ENCODE measurements at regions not wholly inside any gene's neighbourhood (a gene's known extent, or its start where the extent isn't known, plus 50 kb on each side); places are given as distances from the start of the nearest gene placed in this dataset.
A peak's percentile ranks its signal among the peaks of the same experiment; 100 is the strongest.
"Not testable (repeated sequence)": the region's sequence is repeated elsewhere in the genome, so short reads cannot be mapped to it uniquely, and the experiment has no call there.

DNA sequence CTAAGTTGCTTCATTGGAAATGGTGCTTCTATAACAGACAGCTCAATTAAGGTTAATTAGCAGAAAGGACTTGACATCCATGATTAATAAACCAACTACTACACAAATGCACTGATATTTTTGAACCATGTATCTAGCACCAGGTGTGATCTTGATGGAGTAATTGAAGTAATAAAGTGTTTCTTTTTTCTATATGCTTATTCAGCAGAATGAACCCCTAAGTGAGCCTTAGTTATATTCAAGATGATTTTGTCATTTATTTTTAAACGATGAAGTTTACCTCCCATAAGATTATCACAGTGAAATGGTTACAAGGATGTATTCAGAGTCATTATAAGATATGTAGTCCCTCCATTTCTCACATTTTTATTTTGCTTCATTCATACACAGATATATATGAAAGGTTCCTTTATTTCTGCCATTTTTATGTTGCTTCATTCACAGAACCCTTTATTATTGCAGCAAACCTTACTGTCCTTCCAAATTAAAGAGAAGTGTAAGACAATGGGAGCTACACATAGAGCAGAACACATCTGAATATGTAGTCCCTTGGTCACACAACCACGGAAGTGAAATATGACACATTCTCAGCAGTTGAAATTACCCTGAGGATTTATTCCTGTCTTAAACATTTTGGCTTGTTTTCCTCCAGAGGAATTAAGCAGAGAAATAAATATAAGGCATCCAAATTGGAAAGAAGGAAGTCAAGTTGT is 295.0 kb downstream of the RAP2B start:
- Mint-ChIP-seq H3K9me3 (no peaks in the 10 kb centered on the region), H3K27ac (no peak overlapping the region), H3K36me3 (no peaks in the 10 kb centered on the region), H3K27me3 (ENCODE audit: low read depth in 3 of 3) (peaks cover 0 to 7% (median 5%) of the 10 kb centered on the region in 3 donors), H3K4me1 (peaks cover 0 to 6% of the 10 kb centered on the region in 2 donors), H3K4me3 (no peak overlapping the region)
- DNase-seq: no peak

DNA sequence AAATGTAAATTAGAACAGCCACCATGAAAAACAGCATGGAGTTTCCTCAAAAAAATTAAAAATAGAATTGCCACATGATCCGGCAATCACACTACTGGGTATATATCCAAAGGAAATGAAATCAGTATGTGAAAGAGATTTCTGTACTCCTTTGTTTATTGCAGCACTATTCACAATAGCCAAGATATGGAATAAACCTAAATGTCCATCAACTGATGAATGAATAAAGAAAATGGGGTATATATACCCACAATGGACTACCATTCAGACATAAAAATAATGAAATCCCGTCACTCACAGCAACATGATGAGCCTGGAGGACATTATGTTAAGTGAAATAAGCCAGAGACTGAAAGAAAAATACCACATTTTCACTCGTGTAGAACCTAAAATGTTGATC is 296.9 kb downstream of the RAP2B start:
- no peaks in the 10 kb centered on the region for H3K36me3 Mint-ChIP-seq
- H3K4me3 Mint-ChIP-seq: no peak overlapping the region
- H3K9me3 Mint-ChIP-seq: no peaks in the 10 kb centered on the region
- H3K4me1 Mint-ChIP-seq: peaks cover 11 to 18% of the 10 kb centered on the region in 2 donors
- no peak overlapping the region for H3K27ac Mint-ChIP-seq
- DNase-seq: no peak
- peaks cover 0 to 9% (median 5%) of the 10 kb centered on the region in 3 donors for H3K27me3 Mint-ChIP-seq (ENCODE audit: low read depth in 3 of 3)

DNA sequence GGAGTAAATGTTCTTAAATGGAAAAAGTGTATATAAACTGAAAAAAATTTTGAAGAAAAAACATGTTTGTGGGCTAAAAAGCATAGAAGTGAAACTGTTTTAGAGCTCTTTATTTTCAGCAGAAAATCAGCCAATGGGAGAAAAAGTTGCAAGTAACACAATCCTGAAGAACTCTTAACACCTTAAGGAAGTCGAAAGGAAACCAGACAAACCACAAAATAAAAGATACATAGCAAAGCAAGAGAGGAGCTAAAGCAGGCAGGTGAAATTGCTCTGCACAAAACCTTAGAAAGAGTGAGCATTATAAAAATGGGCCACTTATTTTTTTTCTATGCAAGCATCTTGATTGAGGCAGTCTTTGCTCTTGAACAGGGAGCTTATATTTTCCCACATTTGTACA is 300.5 kb downstream of the RAP2B start:
- H3K36me3 Mint-ChIP-seq: no peaks in the 10 kb centered on the region
- peaks cover 0 to 5% (median 2%) of the 10 kb centered on the region in 3 donors for H3K27me3 Mint-ChIP-seq (ENCODE audit: low read depth in 3 of 3)
- H3K9me3 Mint-ChIP-seq: no peaks in the 10 kb centered on the region
- peak in 2 of 3 donors; percentile 5 to 12 for DNase-seq
- H3K4me3 Mint-ChIP-seq: peak overlapping the region in 2 of 5 donors; percentile 5 to 15
- H3K4me1 Mint-ChIP-seq: peaks cover 12 to 18% of the 10 kb centered on the region in 2 donors
- peak overlapping the region in 1 of 6 donors; percentile 12 for H3K27ac Mint-ChIP-seq

DNA sequence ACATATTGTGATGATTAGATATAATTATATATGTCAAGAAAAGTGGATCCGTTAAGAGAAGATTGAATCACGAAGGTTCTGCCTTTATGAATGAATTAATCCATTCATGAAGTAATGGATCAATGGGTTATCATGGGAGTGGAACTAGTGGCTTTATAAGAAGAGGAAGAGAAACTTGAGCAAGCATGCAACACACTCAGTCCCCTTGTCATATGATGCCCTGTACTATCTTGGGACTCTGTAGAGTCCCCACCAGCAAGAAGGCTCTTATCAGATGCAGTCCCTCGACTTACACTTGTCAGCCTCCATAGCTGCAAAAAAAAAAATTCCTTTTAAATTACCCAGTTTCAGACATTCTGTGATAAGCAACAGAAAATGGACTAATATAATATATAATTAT is 301.9 kb downstream of the RAP2B start:
- Mint-ChIP-seq H3K27ac (peak overlapping the region in 1 of 6 donors; percentile 36), H3K27me3 (ENCODE audit: low read depth in 3 of 3) (peaks cover 0 to 2% (median 1%) of the 10 kb centered on the region in 3 donors), H3K9me3 (no peaks in the 10 kb centered on the region), H3K4me1 (peaks cover 12 to 18% of the 10 kb centered on the region in 2 donors), H3K4me3 (no peak overlapping the region), H3K36me3 (no peaks in the 10 kb centered on the region)
- DNase-seq: no peak

DNA sequence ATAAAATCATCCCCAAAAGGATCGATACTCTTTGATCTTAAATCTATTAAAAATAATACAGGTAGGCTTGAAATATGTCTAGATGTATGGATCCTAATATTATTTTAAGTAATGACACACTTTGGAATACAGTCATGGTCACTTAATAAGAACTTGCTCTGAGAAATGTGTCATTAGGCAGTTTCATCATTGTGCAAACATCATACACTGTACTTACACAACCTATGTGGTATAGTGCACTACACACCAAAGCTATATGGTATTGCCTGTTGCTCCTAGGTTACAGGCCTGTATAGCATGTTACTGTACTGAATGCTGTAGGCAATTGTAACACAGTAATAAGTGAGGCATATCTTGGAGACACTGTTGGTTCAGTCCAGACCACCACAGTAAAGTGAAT is 307.1 kb downstream of the RAP2B start:
- H3K4me1 Mint-ChIP-seq: peaks cover 0 to 2% of the 10 kb centered on the region in 2 donors
- peaks cover 0 to 2% (median 0%) of the 10 kb centered on the region in 3 donors for H3K27me3 Mint-ChIP-seq (ENCODE audit: low read depth in 3 of 3)
- no peaks in the 10 kb centered on the region for H3K9me3 Mint-ChIP-seq
- H3K27ac Mint-ChIP-seq: no peak overlapping the region
- no peak overlapping the region for H3K4me3 Mint-ChIP-seq
- H3K36me3 Mint-ChIP-seq: no peaks in the 10 kb centered on the region
- no peak for DNase-seq

DNA sequence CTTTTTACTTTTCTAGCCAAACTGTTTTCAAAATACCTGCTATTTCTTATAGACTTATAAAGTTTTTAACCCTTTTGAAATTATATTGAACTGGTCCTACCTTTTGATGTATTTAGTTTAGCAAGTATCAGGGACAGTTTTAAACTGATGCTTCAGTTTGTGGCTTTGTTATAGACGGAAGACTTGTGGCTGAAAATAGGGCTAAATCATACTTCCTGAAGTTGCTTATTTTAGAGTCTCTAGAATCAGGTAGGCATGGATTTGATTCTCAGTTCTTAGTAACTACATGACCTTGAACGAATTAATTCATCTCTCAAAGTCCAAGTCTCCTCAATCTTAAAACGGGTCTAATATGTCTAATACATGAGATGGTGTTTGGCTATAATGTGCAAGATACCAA is 322.8 kb downstream of the RAP2B start:
- DNase-seq: no peak
- no peak overlapping the region for H3K4me3 Mint-ChIP-seq
- peaks cover 11 to 12% of the 10 kb centered on the region in 2 donors for H3K4me1 Mint-ChIP-seq
- no peak overlapping the region for H3K27ac Mint-ChIP-seq
- H3K36me3 Mint-ChIP-seq: peaks cover 0 to 5% (median 0%) of the 10 kb centered on the region in 3 donors
- H3K9me3 Mint-ChIP-seq: no peaks in the 10 kb centered on the region
- peaks cover 0 to 6% (median 0%) of the 10 kb centered on the region in 3 donors for H3K27me3 Mint-ChIP-seq (ENCODE audit: low read depth in 3 of 3)

DNA sequence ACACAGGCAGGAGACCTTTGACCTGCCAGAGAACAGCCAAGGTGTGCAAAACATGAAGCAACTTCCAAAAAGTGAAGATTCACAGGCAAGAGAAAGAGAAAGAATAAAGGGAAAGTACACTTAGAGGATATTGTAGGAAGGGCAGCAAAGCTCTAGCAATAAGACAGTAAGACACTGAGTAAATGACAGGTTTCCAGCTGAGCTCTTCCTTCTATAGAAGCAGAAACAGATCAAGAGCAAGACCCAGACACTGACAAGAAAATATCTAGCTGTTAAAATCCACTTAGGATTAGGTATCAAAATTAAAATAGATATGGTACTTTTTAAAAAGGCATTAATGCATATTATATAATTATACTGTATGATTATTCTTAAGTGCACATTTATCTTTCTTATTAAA is 333.4 kb downstream of the RAP2B start:
- H3K36me3 Mint-ChIP-seq: no peaks in the 10 kb centered on the region
- no peak overlapping the region for H3K4me3 Mint-ChIP-seq
- peaks cover 0 to 4% (median 1%) of the 10 kb centered on the region in 3 donors for H3K27me3 Mint-ChIP-seq (ENCODE audit: low read depth in 3 of 3)
- H3K9me3 Mint-ChIP-seq: no peaks in the 10 kb centered on the region
- DNase-seq: no peak
- peak overlapping the region in 1 of 6 donors; percentile 47 for H3K27ac Mint-ChIP-seq
- H3K4me1 Mint-ChIP-seq: peaks cover 9 to 11% of the 10 kb centered on the region in 2 donors

DNA sequence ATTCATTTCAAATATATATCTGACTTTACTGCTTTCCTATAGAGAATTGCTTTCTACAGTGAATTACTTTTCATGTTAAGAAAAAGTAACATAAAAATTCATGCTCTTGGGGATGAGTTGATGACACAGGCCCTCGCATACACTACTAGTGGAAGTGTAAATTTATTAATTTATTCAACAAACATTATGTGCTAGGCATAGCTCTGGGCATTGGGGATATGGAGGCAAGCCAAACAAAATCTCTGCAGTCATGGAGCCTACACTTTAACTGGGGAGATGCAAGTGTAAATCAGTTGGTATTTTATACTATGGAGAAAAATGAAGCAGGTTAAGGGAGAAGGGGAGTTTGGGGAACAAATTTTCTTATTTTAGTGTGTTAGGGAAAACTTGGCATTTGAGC is 340.7 kb downstream of the RAP2B start:
- H3K4me3 Mint-ChIP-seq: no peak overlapping the region
- no peak overlapping the region for H3K27ac Mint-ChIP-seq
- peaks cover 0 to 2% (median 0%) of the 10 kb centered on the region in 6 donors for H3K9me3 Mint-ChIP-seq
- H3K4me1 Mint-ChIP-seq: no peaks in the 10 kb centered on the region
- DNase-seq: no peak
- peaks cover 0 to 6% (median 0%) of the 10 kb centered on the region in 3 donors for H3K36me3 Mint-ChIP-seq
- H3K27me3 Mint-ChIP-seq (ENCODE audit: low read depth in 3 of 3): peaks cover 0 to 3% (median 2%) of the 10 kb centered on the region in 3 donors

DNA sequence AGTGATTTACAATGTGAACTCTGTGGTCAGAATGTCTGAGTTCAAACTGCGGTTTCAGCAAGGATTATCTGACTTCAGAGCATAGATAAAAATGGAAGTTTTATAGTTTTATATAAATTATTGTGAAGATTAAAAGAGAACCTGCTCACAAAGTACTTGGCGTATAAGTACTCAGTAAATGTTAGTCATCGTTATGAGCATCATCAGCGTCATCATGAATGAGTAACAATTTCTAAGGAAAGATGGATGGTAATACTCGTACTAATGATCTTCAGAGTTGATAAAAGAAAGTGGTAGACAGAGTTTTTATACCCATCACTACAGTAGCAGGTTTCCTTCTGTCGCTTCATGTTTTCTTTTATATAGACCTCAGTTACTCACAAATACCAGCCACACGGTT is 341.8 kb downstream of the RAP2B start:
- H3K27me3 Mint-ChIP-seq (ENCODE audit: low read depth in 3 of 3): peaks cover 0 to 3% (median 2%) of the 10 kb centered on the region in 3 donors
- no peak for DNase-seq
- no peaks in the 10 kb centered on the region for H3K4me1 Mint-ChIP-seq
- no peak overlapping the region for H3K27ac Mint-ChIP-seq
- H3K36me3 Mint-ChIP-seq: peaks cover 0 to 6% (median 0%) of the 10 kb centered on the region in 3 donors
- H3K9me3 Mint-ChIP-seq: peaks cover 0 to 2% (median 0%) of the 10 kb centered on the region in 6 donors
- H3K4me3 Mint-ChIP-seq: no peak overlapping the region

DNA sequence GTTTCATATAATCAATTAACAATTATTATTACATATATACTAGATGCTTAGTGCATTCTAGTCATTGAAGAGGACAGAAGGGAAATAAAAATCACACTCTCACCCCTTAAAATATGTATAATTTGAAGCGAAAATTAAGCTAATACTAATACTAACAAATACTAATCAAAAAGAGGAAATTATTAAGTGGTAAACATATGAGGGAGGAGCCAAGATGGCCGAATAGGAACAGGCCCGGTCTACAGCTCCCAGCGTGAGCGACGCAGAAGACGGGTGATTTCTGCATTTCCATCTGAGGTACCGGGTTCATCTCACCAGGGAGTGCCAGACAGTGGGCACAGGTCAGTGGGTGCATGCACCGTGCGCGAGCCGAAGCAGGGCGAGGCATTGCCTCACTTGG is 344.2 kb downstream of the RAP2B start:
- H3K36me3 Mint-ChIP-seq, H3K4me3 Mint-ChIP-seq: not testable (repeated sequence)

DNA sequence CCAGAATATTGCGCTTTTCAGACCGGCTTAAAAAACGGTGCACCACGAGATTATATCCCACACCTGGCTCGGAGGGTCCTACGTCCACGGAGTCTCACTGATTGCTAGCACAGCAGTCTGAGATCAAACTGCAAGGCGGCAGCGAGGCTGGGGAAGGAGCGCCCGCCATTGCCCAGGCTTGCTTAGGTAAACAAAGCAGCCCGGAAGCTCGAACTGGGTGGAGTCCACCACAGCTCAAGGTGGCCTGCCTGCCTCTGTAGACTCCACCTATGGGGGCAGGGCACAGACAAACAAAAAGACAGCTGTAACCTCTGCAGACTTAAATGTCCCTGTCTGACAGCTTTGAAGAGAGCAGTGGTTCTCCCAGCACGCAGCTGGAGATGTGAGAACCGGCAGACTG is 344.7 kb downstream of the RAP2B start:
- H3K4me3 Mint-ChIP-seq; H3K27ac Mint-ChIP-seq; H3K36me3 Mint-ChIP-seq; H3K9me3 Mint-ChIP-seq; H3K27me3 Mint-ChIP-seq (ENCODE audit: low read depth in 3 of 3); H3K4me1 Mint-ChIP-seq; DNase-seq: not testable (repeated sequence)

More for the DNA sequence above, 344.2 kb downstream of the RAP2B start:
- not testable (repeated sequence) for H3K4me1 Mint-ChIP-seq; H3K27ac Mint-ChIP-seq; H3K9me3 Mint-ChIP-seq; H3K27me3 Mint-ChIP-seq (ENCODE audit: low read depth in 3 of 3); DNase-seq

DNA sequence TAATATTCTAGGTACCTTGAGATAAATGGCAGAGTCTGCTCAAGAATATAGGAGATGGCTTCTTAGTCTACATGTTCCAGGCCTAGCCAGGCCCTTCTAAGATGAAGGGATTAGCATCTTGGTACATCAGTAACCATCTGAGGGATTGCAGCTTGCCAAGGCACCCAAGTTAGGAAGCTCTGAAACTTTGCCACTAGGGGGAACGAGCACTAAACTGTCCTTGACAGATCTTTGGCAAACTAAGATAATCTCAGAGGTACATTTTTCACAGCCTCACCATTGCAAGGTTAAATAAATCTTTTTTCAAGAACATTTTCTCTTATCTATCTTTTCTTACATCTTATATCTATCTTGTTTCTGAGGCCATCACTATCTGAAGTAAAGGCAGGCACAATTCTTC is 351.2 kb downstream of the RAP2B start:
- no peaks in the 10 kb centered on the region for H3K36me3 Mint-ChIP-seq
- no peak for DNase-seq
- peaks cover 0 to 3% (median 0%) of the 10 kb centered on the region in 3 donors for H3K27me3 Mint-ChIP-seq (ENCODE audit: low read depth in 3 of 3)
- no peak overlapping the region for H3K4me3 Mint-ChIP-seq
- no peaks in the 10 kb centered on the region for H3K4me1 Mint-ChIP-seq
- no peak overlapping the region for H3K27ac Mint-ChIP-seq
- peaks cover 0 to 9% (median 2%) of the 10 kb centered on the region in 6 donors for H3K9me3 Mint-ChIP-seq

DNA sequence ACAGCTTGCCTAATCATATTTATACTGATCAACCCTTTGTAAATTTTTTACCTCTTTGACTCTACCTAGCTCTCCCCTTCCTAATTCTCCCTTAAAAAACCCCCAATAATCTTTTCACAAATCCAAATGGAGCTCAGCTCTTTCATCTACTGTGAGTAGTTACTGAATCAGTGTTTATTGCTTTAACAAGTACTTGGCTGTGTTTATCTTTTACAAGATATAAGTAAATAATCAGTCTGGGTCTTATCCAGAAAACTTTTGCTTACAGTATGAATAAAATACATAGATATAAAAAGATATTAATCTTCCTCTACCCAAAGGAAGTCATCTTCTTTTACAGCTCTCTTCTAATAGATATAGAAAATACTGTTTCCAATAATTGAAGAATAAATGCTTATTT is 366.4 kb downstream of the RAP2B start:
- Mint-ChIP-seq H3K36me3 (peaks cover 0 to 11% (median 3%) of the 10 kb centered on the region in 3 donors), H3K4me1 (no peaks in the 10 kb centered on the region), H3K27me3 (ENCODE audit: low read depth in 3 of 3) (peaks cover 2 to 9% (median 2%) of the 10 kb centered on the region in 3 donors), H3K27ac (no peak overlapping the region), H3K4me3 (no peak overlapping the region), H3K9me3 (peaks cover 5 to 28% (median 18%) of the 10 kb centered on the region in 6 donors)
- DNase-seq: no peak

DNA sequence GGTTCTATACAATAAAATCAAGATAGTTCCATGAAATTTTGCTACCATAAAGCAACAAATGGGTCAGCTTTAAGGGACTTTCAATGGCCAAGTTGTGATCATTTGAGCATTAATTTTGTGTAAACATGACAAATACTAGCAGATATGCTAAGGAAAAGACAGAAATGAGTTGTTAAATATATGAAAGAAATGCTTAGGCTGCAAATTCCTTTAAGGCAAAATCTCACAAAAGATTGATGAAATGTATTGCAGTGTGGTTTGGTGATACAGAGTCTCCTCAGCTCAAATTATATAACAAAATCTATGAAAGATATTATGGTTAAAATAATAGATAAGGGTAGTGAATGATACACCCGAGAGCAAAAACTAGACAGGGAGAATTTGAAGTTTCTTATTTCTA is 377.2 kb downstream of the RAP2B start:
- Mint-ChIP-seq H3K9me3 (peaks cover 0 to 2% (median 0%) of the 10 kb centered on the region in 6 donors), H3K27me3 (ENCODE audit: low read depth in 3 of 3) (peaks cover 2 to 4% (median 4%) of the 10 kb centered on the region in 3 donors), H3K36me3 (no peaks in the 10 kb centered on the region), H3K27ac (no peak overlapping the region), H3K4me1 (no peaks in the 10 kb centered on the region), H3K4me3 (no peak overlapping the region)
- DNase-seq: no peak

DNA sequence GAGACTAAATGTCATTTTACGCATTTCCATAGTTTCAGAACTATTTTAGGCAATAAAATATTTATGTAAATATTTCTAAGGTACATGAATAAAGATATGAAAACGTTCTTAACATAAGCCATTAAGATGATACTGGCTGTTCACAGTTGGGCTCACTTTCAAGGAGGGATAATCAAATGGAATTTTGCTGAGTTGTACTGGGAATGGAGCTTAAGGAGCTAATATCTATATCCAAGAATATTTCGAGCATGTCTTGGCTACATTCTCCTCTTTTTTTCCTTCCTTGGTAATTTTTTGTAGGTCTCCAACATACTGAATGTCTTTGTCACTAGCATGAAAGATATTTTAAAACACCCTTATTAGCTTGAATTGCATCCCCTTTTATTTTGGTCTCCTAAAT is 383.4 kb downstream of the RAP2B start:
- DNase-seq: no peak
- H3K9me3 Mint-ChIP-seq: peaks cover 0 to 3% (median 0%) of the 10 kb centered on the region in 6 donors
- H3K4me3 Mint-ChIP-seq: no peak overlapping the region
- no peaks in the 10 kb centered on the region for H3K4me1 Mint-ChIP-seq
- H3K27ac Mint-ChIP-seq: no peak overlapping the region
- no peaks in the 10 kb centered on the region for H3K36me3 Mint-ChIP-seq
- peaks cover 0 to 4% (median 0%) of the 10 kb centered on the region in 3 donors for H3K27me3 Mint-ChIP-seq (ENCODE audit: low read depth in 3 of 3)

Measured in immature natural killer cell (primary cell).